H9 (cell line): ENCODE measurements at regions not wholly inside any gene's neighbourhood (a gene's known extent, or its start where the extent isn't known, plus 50 kb on each side); places are given as distances from the start of the nearest gene placed in this dataset.

ENCODE experiments used
- DNase-seq: peaks from one replicate; pipeline ENCODE4 v3.0.0-alpha.2; 2017
- H2AFZ ChIP-seq: one replicate; pipeline ENCODE4 v1.6.1; 2013; ENCODE audit warnings: mild to moderate bottlenecking, low read length, control low read depth, moderate library complexity
- H2AK5ac ChIP-seq: 2 replicates; pipeline ENCODE4 v1.6.1; 2013; ENCODE audit warnings: low read length, control low read depth, mixed read lengths; ENCODE audit not compliant: insufficient read length
- H2BK120ac ChIP-seq: one replicate; pipeline ENCODE4 v1.6.1; 2013; ENCODE audit warnings: low read depth, mild to moderate bottlenecking, low read length, control low read depth, inconsistent platforms; ENCODE audit not compliant: poor library complexity, severe bottlenecking
- H2BK12ac ChIP-seq: 2 replicates; pipeline ENCODE4 v1.6.1; 2013; ENCODE audit warnings: low read length, control low read depth, mixed read lengths, low read depth; ENCODE audit not compliant: insufficient read length
- H2BK15ac ChIP-seq: 2 replicates; pipeline ENCODE4 v1.6.1; 2013; ENCODE audit warnings: low read depth, low read length, control low read depth
- H2BK20ac ChIP-seq: one replicate; pipeline ENCODE4 v1.6.1; 2013; ENCODE audit warnings: low read depth, mild to moderate bottlenecking, low read length, control low read depth, inconsistent platforms; ENCODE audit not compliant: poor library complexity, severe bottlenecking
- H2BK5ac ChIP-seq: 2 replicates; pipeline ENCODE4 v1.6.1; 2013; ENCODE audit warnings: low read length, control low read depth, mixed read lengths; ENCODE audit not compliant: insufficient read length
- H3K14ac ChIP-seq: 2 replicates; pipeline ENCODE4 v1.6.1; 2013; ENCODE audit warnings: low read length, control low read depth; ENCODE audit not compliant: insufficient read depth
- H3K18ac ChIP-seq: 2 replicates; pipeline ENCODE4 v1.6.1; 2013; ENCODE audit warnings: low read depth, mild to moderate bottlenecking, mixed read lengths, low read length, control low read depth; ENCODE audit not compliant: insufficient read length
- H3K23ac ChIP-seq: 2 replicates; pipeline ENCODE4 v1.6.1; 2013; ENCODE audit warnings: low read length, control low read depth, mixed read lengths, low read depth; ENCODE audit not compliant: insufficient read length
- H3K23me2 ChIP-seq: 2 replicates; pipeline ENCODE4 v1.6.1; 2013; ENCODE audit warnings: low read depth, mild to moderate bottlenecking, mixed read lengths, low read length, control low read depth; ENCODE audit not compliant: insufficient read length, poor library complexity, severe bottlenecking
- H3K27ac ChIP-seq: 2 replicates; pipeline ENCODE4 v1.5.1; 2013; ENCODE audit warnings: low read length, control low read depth, mixed read lengths, low read depth; ENCODE audit not compliant: insufficient read length
- H3K27me3 ChIP-seq: 2 replicates; pipeline ENCODE4 v1.6.1; 2013; ENCODE audit warnings: low read length, control low read depth, inconsistent platforms; ENCODE audit not compliant: insufficient read depth
- H3K4ac ChIP-seq: 2 replicates; pipeline ENCODE4 v1.6.1; 2013; ENCODE audit warnings: low read depth, mild to moderate bottlenecking, control low read depth, inconsistent platforms, low read length, moderate library complexity
- H3K4me1 ChIP-seq: 2 replicates; pipeline ENCODE4 v1.6.1; 2013; ENCODE audit warnings: low read length, control low read depth, inconsistent platforms; ENCODE audit not compliant: insufficient read depth
- H3K4me2 ChIP-seq: 2 replicates; pipeline ENCODE4 v1.6.1; 2013; ENCODE audit warnings: low read length, control low read depth, mixed read lengths; ENCODE audit not compliant: insufficient read length, insufficient read depth
- H3K56ac ChIP-seq: 2 replicates; pipeline ENCODE4 v1.6.1; 2013; ENCODE audit warnings: low read depth, mild to moderate bottlenecking, mixed read lengths, low read length, control low read depth; ENCODE audit not compliant: insufficient read length
- H3K79me1 ChIP-seq: 2 replicates; pipeline ENCODE4 v1.6.1; 2013; ENCODE audit warnings: low read depth, mild to moderate bottlenecking, moderate library complexity, low read length, control low read depth, inconsistent platforms; ENCODE audit not compliant: insufficient read depth, poor library complexity, severe bottlenecking
- H3K79me2 ChIP-seq: 2 replicates; pipeline ENCODE4 v1.6.1; 2013; ENCODE audit warnings: low read length, control low read depth, inconsistent platforms; ENCODE audit not compliant: insufficient read depth
- H3K9ac ChIP-seq: 2 replicates; pipeline ENCODE4 v1.6.1; 2013; ENCODE audit warnings: low read length, control low read depth, mixed read lengths; ENCODE audit not compliant: insufficient read length; ENCODE audit errors: extremely low read depth
- H3K9me3 ChIP-seq: one replicate; pipeline ENCODE4 v1.6.1; 2013; ENCODE audit warnings: low read depth, low read length, inconsistent platforms; ENCODE audit not compliant: control insufficient read depth
- H3T11ph ChIP-seq: one replicate; pipeline ENCODE4 v1.6.1; 2013; ENCODE audit warnings: mild to moderate bottlenecking, low read length, control low read depth, inconsistent platforms
- H4K20me1 ChIP-seq: one replicate; pipeline ENCODE4 v1.6.1; 2013; ENCODE audit not compliant: control insufficient read depth, insufficient read length, insufficient read depth
- H4K5ac ChIP-seq: 2 replicates; pipeline ENCODE4 v1.6.1; 2013; ENCODE audit warnings: low read depth, mild to moderate bottlenecking, mixed read lengths, low read length, control low read depth; ENCODE audit not compliant: insufficient read length
- H4K8ac ChIP-seq: replicated peaks from 2 replicates; pipeline ENCODE4 v1.6.1; 2013; ENCODE audit warnings: low read length, control low read depth, mixed read lengths, low read depth; ENCODE audit not compliant: insufficient read length
- H4K91ac ChIP-seq: 2 replicates; pipeline ENCODE4 v1.6.1; 2013; ENCODE audit warnings: low read depth, mild to moderate bottlenecking, moderate library complexity, mixed read lengths, low read length, control low read depth; ENCODE audit not compliant: insufficient read length
- H3K27ac Mint-ChIP-seq, 3 experiments: 2 replicates in 2 of 3; 3 replicates in 1 of 3; pipeline ENCODE4 v1.8.0; 2020 to 2021; ENCODE audit warnings: mixed read lengths in 3 of 3, mild to moderate bottlenecking in 1 of 3, moderate library complexity in 1 of 3
- H3K27me3 Mint-ChIP-seq: 2 replicates; pipeline ENCODE4 v1.8.0; 2021; ENCODE audit warnings: low read depth, mild to moderate bottlenecking, moderate library complexity, mixed read lengths
- H3K36me3 Mint-ChIP-seq, 3 experiments: 2 replicates in 2 of 3; 3 replicates in 1 of 3; pipeline ENCODE4 v1.8.0; 2020 to 2021; ENCODE audit warnings: low read depth in 3 of 3, mixed read lengths in 3 of 3; ENCODE audit not compliant: insufficient read depth in 1 of 3
- H3K4me1 Mint-ChIP-seq, 2 experiments: 2 replicates each; pipeline ENCODE4 v1.8.0; 2020; ENCODE audit warnings: mixed read lengths in 2 of 2
- H3K4me3 Mint-ChIP-seq, 2 experiments: 2 replicates in 1 of 2; 3 replicates in 1 of 2; pipeline ENCODE4 v1.8.0; 2020 to 2021; ENCODE audit warnings: mild to moderate bottlenecking in 2 of 2, mixed read lengths in 2 of 2, moderate library complexity in 1 of 2
- H3K9me3 Mint-ChIP-seq, 2 experiments: 2 replicates in 1 of 2; 3 replicates in 1 of 2; pipeline ENCODE4 v1.8.0; 2020; ENCODE audit warnings: mild to moderate bottlenecking in 2 of 2, mixed read lengths in 2 of 2, moderate library complexity in 1 of 2
- CTCF ChIP-seq: fragments of 200-600 bp; sonication (generic); conservative IDR thresholded peaks from 3 replicates; pipeline ENCODE4 v1.8.0; 2021; ENCODE audit warnings: antibody characterized with exemption, mild to moderate bottlenecking
- WGBS: extraction: QIAGEN DNeasy Blood & Tissue Kit; methylation state at CpG from one replicate; pipeline ENCODE4 v1.1.7; 2013; ENCODE audit warnings: missing lambda C conversion rate, low lambda C conversion rate, mixed read lengths; ENCODE audit not compliant: insufficient read length; ENCODE audit errors: extremely low coverage; 5-methylcytosine and 5-hydroxymethylcytosine counted together

- H3T11ph ChIP-seq, result no peak overlapping the region
- H2BK5ac ChIP-seq, result no peak overlapping the region
- no CpG with 5 or more reads among the region's 6 CpGs for WGBS
- H4K8ac ChIP-seq, result no peak overlapping the region
- no peak for TF ChIP-seq CTCF
- Mint-ChIP-seq H3K9me3 (peaks cover 0 to 3% of the 10 kb centered on the region in 2 experiments; a peak in 2 of 5 replicates), H3K27ac (no peak overlapping the region), H3K27me3 (no peaks in the 10 kb centered on the region), H3K4me3 (no peak overlapping the region), H3K4me1 (no peaks in the 10 kb centered on the region; a peak in 1 of 4 replicates), H3K36me3 (no peaks in the 10 kb centered on the region; a peak in 1 of 7 replicates)
- H2AK5ac ChIP-seq, result no peak overlapping the region
- H3K4ac ChIP-seq, result no peak overlapping the region
- no peak overlapping the region for H4K91ac ChIP-seq
- H3K27ac ChIP-seq, result no peak overlapping the region
- H3K14ac ChIP-seq, result no peak overlapping the region
- H3K9me3 ChIP-seq, result no peaks in the 10 kb centered on the region
- no peaks in the 10 kb centered on the region for H3K27me3 ChIP-seq
- H3K4me1 ChIP-seq, result no peaks in the 10 kb centered on the region
- no peaks in the 10 kb centered on the region for H3K79me1 ChIP-seq
- H3K4me2 ChIP-seq, result no peak overlapping the region
- no peak overlapping the region for H3K23ac ChIP-seq
- H2BK120ac ChIP-seq, result no peak overlapping the region
- H2BK15ac ChIP-seq, result no peak overlapping the region
- DNase-seq, result no peak
- H3K79me2 ChIP-seq, result no peaks in the 10 kb centered on the region
- H2BK20ac ChIP-seq, result no peak overlapping the region
- H3K18ac ChIP-seq, result no peak overlapping the region
- H4K20me1 ChIP-seq, result no peaks in the 10 kb centered on the region
- no peak overlapping the region for H2BK12ac ChIP-seq
- no peak overlapping the region for H4K5ac ChIP-seq
- H3K9ac ChIP-seq, result no peak overlapping the region
- H3K56ac ChIP-seq, result no peak overlapping the region
- no peak overlapping the region for H2AFZ ChIP-seq
- no peaks in the 10 kb centered on the region for H3K23me2 ChIP-seq
These were observed 199.0 kb downstream of the PTEN start for GRCh38 chr10:88062385-88062784.
